ENCODE measurements at regions not wholly inside any gene's neighbourhood (a gene's known extent, or its start where the extent isn't known, plus 50 kb on each side); places are given as distances from the start of the nearest gene placed in this dataset.

- TF ChIP-seq CTCF (conservative IDR thresholded peaks at IDR 0.05), result no peak
- no peak for TF ChIP-seq ZFX (IDR thresholded peaks at IDR 0.05)
These were observed 56.1 kb upstream of the TAS2R1 start for GRCh38 chr5:9686216-9686615.
